Neural cell (in vitro differentiated cells): ENCODE measurements at regions not wholly inside any gene's neighbourhood (a gene's known extent, or its start where the extent isn't known, plus 50 kb on each side); places are given as distances from the start of the nearest gene placed in this dataset.

ENCODE experiments used
- EP300 ChIP-seq: fragments of 450-650 bp; conservative IDR thresholded peaks from 2 replicates; pipeline ENCODE4 v1.6.1; 2014; ENCODE audit warnings: antibody characterized with exemption, mild to moderate bottlenecking, moderate library complexity; ENCODE audit not compliant: poor library complexity, severe bottlenecking
- EZH2 ChIP-seq: fragments of 200-600, 300-800 bp; shearing (Covaris generic), sonication (generic); IDR thresholded peaks from 2 replicates; pipeline ENCODE4 v1.6.1; 2014; ENCODE audit warnings: antibody characterized with exemption, low read length, borderline replicate concordance, mild to moderate bottlenecking; ENCODE audit not compliant: insufficient read depth, poor library complexity, severe bottlenecking
- POLR2AphosphoS5 ChIP-seq: IDR thresholded peaks from 2 replicates; pipeline ENCODE4 v1.6.1; 2012
- RAD21 ChIP-seq: fragments of 450-650 bp; conservative IDR thresholded peaks from 2 replicates; pipeline ENCODE4 v1.6.1; 2014; ENCODE audit warnings: antibody characterized with exemption, mild to moderate bottlenecking, moderate library complexity
- TAF1 ChIP-seq: IDR thresholded peaks from 2 replicates; pipeline ENCODE4 v1.6.1; 2012; ENCODE audit warnings: low read depth
- TF ChIP-seq, protein P1 (sequence below): fragments of 450-650 bp; IDR thresholded peaks from 2 replicates; pipeline ENCODE4 v1.5.1; 2014; ENCODE audit warnings: antibody characterized with exemption, mild to moderate bottlenecking, moderate library complexity; ENCODE audit not compliant: poor library complexity, severe bottlenecking
- TF ChIP-seq, protein P2 (sequence below): IDR thresholded peaks from 2 replicates; pipeline ENCODE4 v1.6.1; 2012; ENCODE audit warnings: borderline replicate concordance

DNA sequence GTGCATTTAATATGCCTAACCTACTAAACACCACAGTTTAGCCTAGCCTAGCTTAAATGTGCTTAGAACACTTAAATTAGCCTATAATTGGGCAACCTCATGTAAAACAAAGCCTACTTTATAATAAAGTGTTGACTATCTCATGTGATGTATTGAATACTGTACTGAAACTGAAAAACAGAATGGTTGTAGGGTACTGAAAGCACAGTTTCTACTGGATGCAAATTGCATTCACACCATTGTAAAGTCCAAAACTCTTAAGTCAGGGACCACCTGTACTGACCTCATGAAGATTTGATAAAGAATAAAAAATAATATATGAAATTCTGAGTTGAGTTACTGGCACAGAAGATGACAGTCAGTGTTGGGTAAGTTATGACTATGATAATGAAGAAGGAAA is 625.4 kb upstream of the SOX9 start:
- TF ChIP-seq, protein P1, sequence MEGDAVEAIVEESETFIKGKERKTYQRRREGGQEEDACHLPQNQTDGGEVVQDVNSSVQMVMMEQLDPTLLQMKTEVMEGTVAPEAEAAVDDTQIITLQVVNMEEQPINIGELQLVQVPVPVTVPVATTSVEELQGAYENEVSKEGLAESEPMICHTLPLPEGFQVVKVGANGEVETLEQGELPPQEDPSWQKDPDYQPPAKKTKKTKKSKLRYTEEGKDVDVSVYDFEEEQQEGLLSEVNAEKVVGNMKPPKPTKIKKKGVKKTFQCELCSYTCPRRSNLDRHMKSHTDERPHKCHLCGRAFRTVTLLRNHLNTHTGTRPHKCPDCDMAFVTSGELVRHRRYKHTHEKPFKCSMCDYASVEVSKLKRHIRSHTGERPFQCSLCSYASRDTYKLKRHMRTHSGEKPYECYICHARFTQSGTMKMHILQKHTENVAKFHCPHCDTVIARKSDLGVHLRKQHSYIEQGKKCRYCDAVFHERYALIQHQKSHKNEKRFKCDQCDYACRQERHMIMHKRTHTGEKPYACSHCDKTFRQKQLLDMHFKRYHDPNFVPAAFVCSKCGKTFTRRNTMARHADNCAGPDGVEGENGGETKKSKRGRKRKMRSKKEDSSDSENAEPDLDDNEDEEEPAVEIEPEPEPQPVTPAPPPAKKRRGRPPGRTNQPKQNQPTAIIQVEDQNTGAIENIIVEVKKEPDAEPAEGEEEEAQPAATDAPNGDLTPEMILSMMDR: no peak
- TF ChIP-seq TAF1: no peak
- TF ChIP-seq, protein P2, sequence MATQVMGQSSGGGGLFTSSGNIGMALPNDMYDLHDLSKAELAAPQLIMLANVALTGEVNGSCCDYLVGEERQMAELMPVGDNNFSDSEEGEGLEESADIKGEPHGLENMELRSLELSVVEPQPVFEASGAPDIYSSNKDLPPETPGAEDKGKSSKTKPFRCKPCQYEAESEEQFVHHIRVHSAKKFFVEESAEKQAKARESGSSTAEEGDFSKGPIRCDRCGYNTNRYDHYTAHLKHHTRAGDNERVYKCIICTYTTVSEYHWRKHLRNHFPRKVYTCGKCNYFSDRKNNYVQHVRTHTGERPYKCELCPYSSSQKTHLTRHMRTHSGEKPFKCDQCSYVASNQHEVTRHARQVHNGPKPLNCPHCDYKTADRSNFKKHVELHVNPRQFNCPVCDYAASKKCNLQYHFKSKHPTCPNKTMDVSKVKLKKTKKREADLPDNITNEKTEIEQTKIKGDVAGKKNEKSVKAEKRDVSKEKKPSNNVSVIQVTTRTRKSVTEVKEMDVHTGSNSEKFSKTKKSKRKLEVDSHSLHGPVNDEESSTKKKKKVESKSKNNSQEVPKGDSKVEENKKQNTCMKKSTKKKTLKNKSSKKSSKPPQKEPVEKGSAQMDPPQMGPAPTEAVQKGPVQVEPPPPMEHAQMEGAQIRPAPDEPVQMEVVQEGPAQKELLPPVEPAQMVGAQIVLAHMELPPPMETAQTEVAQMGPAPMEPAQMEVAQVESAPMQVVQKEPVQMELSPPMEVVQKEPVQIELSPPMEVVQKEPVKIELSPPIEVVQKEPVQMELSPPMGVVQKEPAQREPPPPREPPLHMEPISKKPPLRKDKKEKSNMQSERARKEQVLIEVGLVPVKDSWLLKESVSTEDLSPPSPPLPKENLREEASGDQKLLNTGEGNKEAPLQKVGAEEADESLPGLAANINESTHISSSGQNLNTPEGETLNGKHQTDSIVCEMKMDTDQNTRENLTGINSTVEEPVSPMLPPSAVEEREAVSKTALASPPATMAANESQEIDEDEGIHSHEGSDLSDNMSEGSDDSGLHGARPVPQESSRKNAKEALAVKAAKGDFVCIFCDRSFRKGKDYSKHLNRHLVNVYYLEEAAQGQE: no peak
- no peak for TF ChIP-seq EZH2
- no peak for TF ChIP-seq RAD21
- no peak for TF ChIP-seq POLR2AphosphoS5
- TF ChIP-seq EP300: no peak
